Adipocyte (in vitro differentiated cells): ENCODE measurements at regions not wholly inside any gene's neighbourhood (a gene's known extent, or its start where the extent isn't known, plus 50 kb on each side); places are given as distances from the start of the nearest gene placed in this dataset.
A peak's percentile ranks its signal among the peaks of the same experiment; 100 is the strongest.

Experiments
- DNase-seq: peaks from one replicate; pipeline ENCODE4 v3.0.0-alpha.2; 2015; ENCODE audit warnings: low read depth
- H3K27me3 ChIP-seq: replicated peaks from 2 replicates; pipeline ENCODE4 v1.7.0; 2013; ENCODE audit warnings: mild to moderate bottlenecking, low read length, moderate library complexity; ENCODE audit not compliant: control insufficient read depth, insufficient read depth
- H3K36me3 ChIP-seq: 2 replicates; pipeline ENCODE4 v1.7.0; 2013; ENCODE audit warnings: low read length, mild to moderate bottlenecking, moderate library complexity; ENCODE audit not compliant: control insufficient read depth, insufficient read depth, severe bottlenecking
- H3K4me1 ChIP-seq: 2 replicates; pipeline ENCODE4 v1.7.0; 2013; ENCODE audit warnings: mild to moderate bottlenecking, low read length, moderate library complexity; ENCODE audit not compliant: control insufficient read depth, insufficient read depth
- H3K4me3 ChIP-seq: 2 replicates; pipeline ENCODE4 v1.7.0; 2013; ENCODE audit warnings: mild to moderate bottlenecking, low read length, moderate library complexity
- H3K9ac ChIP-seq: 2 replicates; pipeline ENCODE4 v1.7.0; 2013; ENCODE audit warnings: mild to moderate bottlenecking, low read length, moderate library complexity
- H3K9me3 ChIP-seq: 2 replicates; pipeline ENCODE4 v1.7.0; 2013; ENCODE audit warnings: mild to moderate bottlenecking, low read length, moderate library complexity; ENCODE audit not compliant: control insufficient read depth

DNA sequence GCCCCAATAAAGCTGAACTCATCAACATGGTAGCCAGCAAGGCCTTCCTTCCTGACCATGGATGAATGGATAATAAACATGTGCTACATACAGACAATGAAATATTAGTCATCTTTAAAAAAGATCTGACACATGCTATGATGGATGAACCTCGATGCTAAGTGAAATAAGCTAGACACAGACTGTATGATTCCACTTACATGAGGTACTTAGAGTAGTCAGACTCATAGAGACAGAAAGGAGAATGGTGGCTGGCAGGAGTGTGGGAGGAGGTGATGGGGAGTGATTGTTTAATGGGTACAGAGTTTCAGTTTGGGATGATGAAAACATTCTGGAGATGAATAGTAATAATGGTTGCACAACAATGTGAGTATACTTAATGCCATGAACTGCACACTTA, 114.1 kb upstream of the SORCS3 start:
- DNase-seq, result no peak
- no peak overlapping the region for H3K4me3 ChIP-seq
- H3K4me1 ChIP-seq, result no peaks in the 10 kb centered on the region
- H3K9ac ChIP-seq, result no peak overlapping the region
- H3K9me3 ChIP-seq, result no peaks in the 10 kb centered on the region
- H3K27me3 ChIP-seq, result peaks cover 13% of the 10 kb centered on the region
- H3K36me3 ChIP-seq, result no peaks in the 10 kb centered on the region

DNA sequence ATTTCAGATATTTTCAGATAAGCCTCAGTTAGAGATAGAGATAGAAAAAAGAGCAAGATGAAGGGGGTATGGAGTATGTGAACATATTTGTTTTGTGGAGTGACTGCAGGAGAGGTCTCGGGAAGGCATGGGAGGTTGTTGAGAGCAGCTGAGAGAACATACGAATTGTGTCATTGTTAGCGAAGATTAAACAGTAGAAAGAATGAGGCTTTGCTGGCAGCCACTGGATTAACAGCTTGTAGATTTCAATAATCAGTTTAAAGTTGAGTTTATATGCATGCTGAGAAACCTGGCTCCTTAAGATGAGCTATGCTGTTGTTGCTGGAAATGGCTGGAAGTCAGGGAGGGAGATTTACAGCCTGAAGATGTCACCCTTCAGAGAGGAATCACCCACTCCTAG, 100.9 kb upstream of the SORCS3 start:
- DNase-seq, result no peak
- Histone ChIP-seq H3K9ac (no peak overlapping the region), H3K9me3 (no peaks in the 10 kb centered on the region), H3K27me3 (peaks cover 8% of the 10 kb centered on the region), H3K4me3 (no peak overlapping the region), H3K36me3 (no peaks in the 10 kb centered on the region), H3K4me1 (no peaks in the 10 kb centered on the region)

GRCh38 chr10:104541820-104542219, 99.3 kb upstream of the SORCS3 start:
- H3K4me1 ChIP-seq, result no peaks in the 10 kb centered on the region
- H3K9me3 ChIP-seq, result no peaks in the 10 kb centered on the region
- no peak for DNase-seq
- H3K27me3 ChIP-seq, result peaks cover 5% of the 10 kb centered on the region
- no peaks in the 10 kb centered on the region for H3K36me3 ChIP-seq
- no peak overlapping the region for H3K4me3 ChIP-seq
- no peak overlapping the region for H3K9ac ChIP-seq

GRCh38 chr10:104546336-104546735, 94.8 kb upstream of the SORCS3 start:
- Histone ChIP-seq H3K4me1 (no peaks in the 10 kb centered on the region), H3K4me3 (no peak overlapping the region), H3K27me3 (no peaks in the 10 kb centered on the region), H3K9me3 (no peaks in the 10 kb centered on the region), H3K9ac (no peak overlapping the region), H3K36me3 (no peaks in the 10 kb centered on the region)
- no peak for DNase-seq

- Histone ChIP-seq H3K9me3 (no peaks in the 10 kb centered on the region), H3K4me1 (no peaks in the 10 kb centered on the region), H3K9ac (no peak overlapping the region), H3K36me3 (no peaks in the 10 kb centered on the region), H3K4me3 (no peak overlapping the region), H3K27me3 (no peaks in the 10 kb centered on the region)
- no peak for DNase-seq
Measured at GRCh38 chr10:104546756-104547155, 94.3 kb upstream of the SORCS3 start.

DNA sequence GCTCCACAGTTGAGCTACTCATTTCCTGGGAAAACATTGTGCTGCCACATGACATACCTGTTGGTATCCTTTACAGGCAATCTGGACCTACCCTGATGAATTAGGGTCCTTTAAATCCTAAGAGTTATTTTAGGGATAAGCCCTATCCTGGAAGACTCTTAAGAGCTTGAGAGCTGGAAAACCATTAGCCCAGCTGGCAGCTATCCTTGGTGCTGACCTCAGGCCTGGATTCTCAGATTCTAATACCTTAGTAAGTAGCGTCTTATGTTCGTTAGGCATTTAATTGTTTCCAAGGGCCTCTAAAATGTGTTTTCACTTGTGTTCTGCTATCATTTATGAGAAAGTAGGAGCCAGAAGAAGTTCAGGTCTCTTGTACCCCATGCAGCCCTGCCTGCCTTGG, 93.0 kb upstream of the SORCS3 start:
- Histone ChIP-seq H3K9ac (no peak overlapping the region), H3K36me3 (no peaks in the 10 kb centered on the region), H3K4me3 (no peak overlapping the region), H3K27me3 (peaks cover 2% of the 10 kb centered on the region), H3K4me1 (no peaks in the 10 kb centered on the region), H3K9me3 (no peaks in the 10 kb centered on the region)
- DNase-seq, result peak; percentile 24

GRCh38 chr10:104556831-104557230, 84.3 kb upstream of the SORCS3 start:
- Histone ChIP-seq H3K9ac (no peak overlapping the region), H3K4me3 (no peak overlapping the region), H3K27me3 (peaks cover 13% of the 10 kb centered on the region), H3K9me3 (no peaks in the 10 kb centered on the region), H3K36me3 (no peaks in the 10 kb centered on the region), H3K4me1 (no peaks in the 10 kb centered on the region)
- DNase-seq, result no peak

- DNase-seq, result no peak
- H3K27me3 ChIP-seq, result peaks cover 12% of the 10 kb centered on the region
Measured at GRCh38 chr10:104557966-104558365, 83.1 kb upstream of the SORCS3 start.

DNA sequence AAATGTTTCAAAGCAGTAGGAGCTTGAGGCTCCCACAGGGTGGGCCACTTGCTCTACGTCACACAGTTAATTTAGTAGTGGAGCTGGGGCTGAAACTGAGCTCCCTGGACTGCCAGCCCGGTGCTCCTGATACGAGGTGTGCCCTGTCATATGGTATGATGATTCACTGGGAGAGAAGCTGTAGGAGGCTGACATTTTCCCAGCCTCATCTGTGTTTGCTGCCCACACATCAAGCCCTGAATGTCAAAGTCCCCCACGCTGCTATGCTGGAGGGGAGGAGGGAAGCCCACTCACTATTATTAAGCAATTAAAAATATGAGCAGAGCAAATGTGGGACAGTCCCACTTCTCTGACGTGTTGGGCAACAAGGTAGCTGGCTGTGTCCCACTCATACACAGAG, 81.2 kb upstream of the SORCS3 start:
- Histone ChIP-seq H3K4me1 (no peaks in the 10 kb centered on the region), H3K27me3 (peaks cover 8% of the 10 kb centered on the region), H3K4me3 (no peak overlapping the region), H3K36me3 (no peaks in the 10 kb centered on the region), H3K9ac (no peak overlapping the region), H3K9me3 (no peaks in the 10 kb centered on the region)
- DNase-seq, result no peak

More at GRCh38 chr10:104557966-104558365, 83.1 kb upstream of the SORCS3 start:
- Histone ChIP-seq H3K4me1 (no peaks in the 10 kb centered on the region), H3K4me3 (no peak overlapping the region), H3K9me3 (no peaks in the 10 kb centered on the region), H3K9ac (no peak overlapping the region), H3K36me3 (no peaks in the 10 kb centered on the region)

DNA sequence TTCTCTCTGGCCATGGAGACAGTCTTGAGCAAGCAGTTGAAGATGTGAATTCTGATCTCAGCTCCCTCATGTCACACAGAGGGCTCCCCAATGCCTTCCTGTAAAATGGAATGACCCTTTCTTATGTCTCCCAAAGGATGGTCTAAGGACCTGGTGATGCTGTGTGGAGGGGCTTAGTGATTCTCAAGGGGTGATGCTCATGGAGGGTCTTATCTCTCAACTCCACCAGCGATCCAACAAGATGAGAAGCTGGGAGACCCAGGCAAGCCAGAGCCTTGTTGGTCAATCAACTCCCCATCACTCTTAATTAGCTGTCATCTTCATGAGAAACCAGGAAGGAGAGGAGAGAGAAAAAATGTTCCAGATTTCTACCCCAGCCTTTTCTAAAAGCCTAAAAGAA, 78.0 kb upstream of the SORCS3 start:
- H3K9me3 ChIP-seq, result peaks cover under 1% of the 10 kb centered on the region
- no peaks in the 10 kb centered on the region for H3K4me1 ChIP-seq
- DNase-seq, result no peak
- H3K9ac ChIP-seq, result no peak overlapping the region
- no peaks in the 10 kb centered on the region for H3K36me3 ChIP-seq
- H3K4me3 ChIP-seq, result no peak overlapping the region
- no peaks in the 10 kb centered on the region for H3K27me3 ChIP-seq

- Histone ChIP-seq H3K4me1 (no peaks in the 10 kb centered on the region), H3K27me3 (no peaks in the 10 kb centered on the region), H3K4me3 (no peak overlapping the region), H3K9me3 (peaks cover 6% of the 10 kb centered on the region), H3K9ac (no peak overlapping the region), H3K36me3 (no peaks in the 10 kb centered on the region)
- DNase-seq, result no peak
Measured at GRCh38 chr10:104563548-104563947, 77.5 kb upstream of the SORCS3 start.

- DNase-seq, result no peak
- Histone ChIP-seq H3K36me3 (no peaks in the 10 kb centered on the region), H3K9ac (no peak overlapping the region), H3K27me3 (no peaks in the 10 kb centered on the region), H3K9me3 (peaks cover 23% of the 10 kb centered on the region), H3K4me3 (no peak overlapping the region), H3K4me1 (no peaks in the 10 kb centered on the region)
Measured at GRCh38 chr10:104574427-104574826, 66.7 kb upstream of the SORCS3 start.
